ENCODE measurements at regions not wholly inside any gene's neighbourhood (a gene's known extent, or its start where the extent isn't known, plus 50 kb on each side); places are given as distances from the start of the nearest gene placed in this dataset.

DNA sequence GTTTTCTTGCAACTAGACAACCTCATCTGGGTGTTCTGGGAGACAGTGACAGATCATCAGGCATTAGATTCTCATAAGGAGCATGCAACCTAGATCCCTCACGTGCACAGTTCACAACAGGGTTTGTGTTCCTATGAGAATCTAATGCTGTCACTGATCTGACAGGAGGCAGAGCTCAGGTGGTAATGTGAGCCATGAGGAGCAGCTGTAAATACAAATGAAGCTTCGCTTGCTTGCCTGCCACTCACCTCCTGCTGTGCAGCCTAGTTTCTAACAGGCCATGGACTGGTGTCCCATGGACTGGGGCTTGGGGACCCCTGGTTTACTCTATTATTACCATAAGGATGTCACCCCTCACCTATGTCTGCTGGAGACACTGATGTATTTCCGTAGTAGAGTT lies 166.8 kb downstream of the PSAT1 start:
- TF ChIP-seq, protein P1, sequence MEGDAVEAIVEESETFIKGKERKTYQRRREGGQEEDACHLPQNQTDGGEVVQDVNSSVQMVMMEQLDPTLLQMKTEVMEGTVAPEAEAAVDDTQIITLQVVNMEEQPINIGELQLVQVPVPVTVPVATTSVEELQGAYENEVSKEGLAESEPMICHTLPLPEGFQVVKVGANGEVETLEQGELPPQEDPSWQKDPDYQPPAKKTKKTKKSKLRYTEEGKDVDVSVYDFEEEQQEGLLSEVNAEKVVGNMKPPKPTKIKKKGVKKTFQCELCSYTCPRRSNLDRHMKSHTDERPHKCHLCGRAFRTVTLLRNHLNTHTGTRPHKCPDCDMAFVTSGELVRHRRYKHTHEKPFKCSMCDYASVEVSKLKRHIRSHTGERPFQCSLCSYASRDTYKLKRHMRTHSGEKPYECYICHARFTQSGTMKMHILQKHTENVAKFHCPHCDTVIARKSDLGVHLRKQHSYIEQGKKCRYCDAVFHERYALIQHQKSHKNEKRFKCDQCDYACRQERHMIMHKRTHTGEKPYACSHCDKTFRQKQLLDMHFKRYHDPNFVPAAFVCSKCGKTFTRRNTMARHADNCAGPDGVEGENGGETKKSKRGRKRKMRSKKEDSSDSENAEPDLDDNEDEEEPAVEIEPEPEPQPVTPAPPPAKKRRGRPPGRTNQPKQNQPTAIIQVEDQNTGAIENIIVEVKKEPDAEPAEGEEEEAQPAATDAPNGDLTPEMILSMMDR (IDR thresholded peaks at IDR 0.05): no peak
- intact Hi-C loops (cut with DNase I): no loop called here
- DNase-seq (no peak), ATAC-seq (no peak)
- Histone ChIP-seq H3K27ac (no peak overlapping the region), H3K4me1 (no peaks in the 10 kb centered on the region), H3K9me3 (no peaks in the 10 kb centered on the region), H3K4me3 (no peak overlapping the region), H3K36me3 (no peaks in the 10 kb centered on the region), H3K27me3 (no peaks in the 10 kb centered on the region)

DNA sequence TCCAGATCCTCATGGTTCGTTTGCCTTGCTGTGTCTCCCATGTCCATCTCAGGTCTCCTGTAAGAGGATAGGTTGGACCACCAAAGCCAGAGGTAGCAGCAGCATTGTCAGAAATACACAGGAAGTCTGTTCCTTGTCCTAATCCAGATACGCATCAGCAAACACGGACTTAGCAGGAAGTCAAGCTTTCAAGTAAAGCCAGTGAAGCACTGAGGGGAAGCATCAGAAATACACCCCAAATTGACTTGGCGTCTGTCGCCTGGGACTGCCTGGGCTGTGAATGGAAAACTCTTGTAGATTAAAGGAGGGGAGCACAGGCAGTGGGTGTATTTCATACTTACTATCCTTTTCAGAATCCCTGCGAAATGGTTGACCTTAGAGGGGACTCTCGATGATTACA lies 171.3 kb downstream of the PSAT1 start:
- intact Hi-C loops (cut with DNase I): no loop called here
- TF ChIP-seq, protein P1 (IDR thresholded peaks at IDR 0.05): no peak
- H3K9me3 ChIP-seq: no peaks in the 10 kb centered on the region
- no peaks in the 10 kb centered on the region for H3K36me3 ChIP-seq
- no peaks in the 10 kb centered on the region for H3K4me1 ChIP-seq
- DNase-seq (no peak), ATAC-seq (no peak)
- H3K27ac ChIP-seq: no peak overlapping the region
- H3K27me3 ChIP-seq: no peaks in the 10 kb centered on the region
- no peak overlapping the region for H3K4me3 ChIP-seq

DNA sequence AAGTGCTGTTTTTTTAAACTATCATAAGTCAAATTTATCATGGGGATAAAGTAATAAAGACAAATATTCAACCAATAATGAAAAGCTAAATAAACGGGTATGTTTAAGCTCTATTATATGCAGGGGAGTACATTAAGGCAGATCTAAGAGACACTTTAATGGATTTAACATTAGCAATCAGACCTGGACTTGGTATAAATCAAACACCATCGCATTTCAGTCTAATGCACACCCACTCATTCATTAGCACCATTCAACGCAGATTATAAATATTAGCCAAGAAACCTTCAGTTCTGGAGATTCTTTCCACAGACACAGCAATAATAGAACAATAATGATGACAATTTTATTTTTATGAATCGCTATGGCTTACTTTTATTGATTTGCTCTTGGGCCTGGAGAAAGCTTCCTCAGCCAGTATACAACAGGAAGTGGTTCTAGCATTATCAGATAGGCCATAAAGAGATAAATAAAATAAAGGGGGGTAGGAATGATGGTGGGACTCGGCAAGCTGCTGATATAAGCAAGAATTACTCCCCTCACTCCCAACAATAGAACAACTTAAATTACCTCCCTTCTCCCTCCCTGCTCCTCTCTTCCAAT lies 172.2 kb downstream of the PSAT1 start:
- no peak overlapping the region for H3K4me3 ChIP-seq
- DNase-seq: no peak

DNA sequence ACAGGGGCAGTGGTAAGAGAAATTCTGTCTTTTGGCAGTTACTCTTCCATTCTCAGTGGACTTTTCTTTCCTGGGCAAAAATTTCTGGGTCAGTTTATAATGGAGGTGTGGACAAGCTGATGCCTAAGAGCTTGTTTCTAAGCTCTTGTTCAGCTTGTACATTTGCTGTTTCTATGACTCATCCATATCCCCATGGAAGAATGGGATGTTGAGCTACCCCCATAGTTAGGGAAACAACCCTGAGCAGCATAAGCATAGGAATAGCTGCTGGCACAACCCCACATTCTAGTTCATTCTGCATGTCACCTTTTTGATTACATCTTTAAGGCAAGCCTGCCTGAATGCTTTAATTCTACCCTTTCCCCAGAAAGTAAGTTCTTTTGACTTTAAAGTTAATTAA lies 173.3 kb downstream of the PSAT1 start:
- TF ChIP-seq, protein P1 (IDR thresholded peaks at IDR 0.05): no peak
- ATAC-seq (no peak), DNase-seq (no peak)
- Histone ChIP-seq H3K4me1 (no peaks in the 10 kb centered on the region), H3K36me3 (no peaks in the 10 kb centered on the region), H3K9me3 (no peaks in the 10 kb centered on the region), H3K27me3 (no peaks in the 10 kb centered on the region), H3K4me3 (no peak overlapping the region), H3K27ac (no peak overlapping the region)
- intact Hi-C loops (cut with DNase I): no loop called here

More for the DNA sequence above, 172.2 kb downstream of the PSAT1 start:
- TF ChIP-seq, protein P1 (IDR thresholded peaks at IDR 0.05): no peak
- intact Hi-C loops (cut with DNase I): no loop called here
- Histone ChIP-seq H3K4me1 (no peaks in the 10 kb centered on the region), H3K27ac (no peak overlapping the region), H3K27me3 (no peaks in the 10 kb centered on the region), H3K36me3 (no peaks in the 10 kb centered on the region), H3K9me3 (no peaks in the 10 kb centered on the region)
- ATAC-seq: no peak

DNA sequence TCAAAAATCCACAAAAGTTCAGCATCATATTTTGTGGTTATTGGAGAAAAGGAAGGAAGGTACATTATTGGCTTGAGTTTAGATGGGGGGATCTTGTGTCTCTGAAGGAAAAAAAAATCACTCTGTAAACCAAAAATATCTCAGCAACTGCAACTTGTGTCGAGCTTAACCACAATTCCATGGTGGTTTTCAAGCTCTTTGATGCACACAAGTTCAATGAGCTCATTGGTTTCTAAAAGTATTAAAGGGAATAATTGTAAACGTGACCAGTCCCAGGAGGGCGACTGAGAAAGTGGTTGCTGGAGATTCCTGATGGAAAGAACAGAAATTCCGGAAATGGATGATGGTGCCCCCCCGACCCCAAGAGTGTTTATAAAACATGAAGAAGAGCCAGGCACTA lies 173.8 kb downstream of the PSAT1 start:
- no peak for DNase-seq
- TF ChIP-seq, protein P1 (IDR thresholded peaks at IDR 0.05): no peak
- no peaks in the 10 kb centered on the region for H3K4me1 ChIP-seq
- no peak overlapping the region for H3K27ac ChIP-seq
- H3K36me3 ChIP-seq: no peaks in the 10 kb centered on the region
- H3K27me3 ChIP-seq: no peaks in the 10 kb centered on the region
- intact Hi-C loops (cut with DNase I): no loop called here
- no peaks in the 10 kb centered on the region for H3K9me3 ChIP-seq
- no peak for ATAC-seq
- H3K4me3 ChIP-seq: no peak overlapping the region

DNA sequence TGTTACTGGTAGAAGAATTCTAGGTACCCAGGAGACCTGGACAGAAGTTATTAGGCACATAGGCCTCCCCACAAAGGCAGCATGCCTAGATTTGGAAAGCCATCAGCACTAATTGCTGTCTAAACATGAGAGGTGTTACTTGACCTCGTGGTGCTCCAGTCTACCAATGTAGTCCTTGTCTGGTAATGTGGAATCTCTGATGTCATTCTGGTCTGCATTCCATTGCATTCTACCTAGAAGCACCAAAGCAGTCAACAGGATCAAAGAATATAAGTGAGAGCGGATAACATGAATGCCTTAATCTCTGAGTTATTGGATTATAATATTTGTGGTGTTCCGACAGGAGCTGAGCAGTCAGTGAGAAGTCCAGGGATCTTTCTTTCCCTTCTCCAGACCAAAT lies 175.2 kb downstream of the PSAT1 start:
- intact Hi-C loops (cut with DNase I): no loop called here
- DNase-seq (no peak), ATAC-seq (no peak)
- Histone ChIP-seq H3K4me1 (no peaks in the 10 kb centered on the region), H3K9me3 (no peaks in the 10 kb centered on the region), H3K4me3 (no peak overlapping the region), H3K27ac (no peak overlapping the region), H3K36me3 (no peaks in the 10 kb centered on the region), H3K27me3 (no peaks in the 10 kb centered on the region)
- TF ChIP-seq, protein P1 (IDR thresholded peaks at IDR 0.05): no peak

Measured in upper lobe of right lung (tissue), 1 donor.